ENCODE measurements at regions not wholly inside any gene's neighbourhood (a gene's known extent, or its start where the extent isn't known, plus 50 kb on each side); places are given as distances from the start of the nearest gene placed in this dataset.
A peak's percentile ranks its signal among the peaks of the same experiment; 100 is the strongest.
"Not testable (repeated sequence)": the region's sequence is repeated elsewhere in the genome, so short reads cannot be mapped to it uniquely, and the experiment has no call there.

DNA sequence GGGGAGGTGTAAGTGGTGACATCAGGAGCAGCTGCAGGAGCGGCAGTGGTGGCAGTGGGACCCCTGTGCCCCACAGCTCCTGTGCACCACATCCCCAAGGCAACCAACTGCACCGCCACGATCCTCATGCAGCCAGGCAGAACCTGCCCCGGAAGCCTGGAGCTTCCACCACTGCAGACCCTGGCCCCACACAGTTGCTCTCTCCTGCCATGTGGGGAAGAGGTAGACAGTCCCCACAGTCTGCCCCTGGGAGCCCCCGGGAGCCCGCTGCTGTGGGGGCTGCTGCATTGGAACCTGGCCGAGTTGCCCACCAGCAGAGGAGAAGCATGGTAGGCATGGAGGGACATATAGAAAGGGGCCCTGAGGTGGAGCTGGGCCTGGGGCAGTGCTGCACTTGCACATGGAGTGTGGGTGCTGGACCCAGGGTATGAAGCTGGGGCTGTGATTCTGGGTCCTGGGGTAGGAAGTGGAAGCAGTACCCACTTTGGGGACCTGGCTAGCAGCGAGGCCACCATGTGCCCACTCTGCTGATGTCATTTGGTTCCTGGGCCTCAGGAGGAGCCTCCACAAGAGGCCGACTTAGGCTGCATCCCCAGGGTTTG lies 623.3 kb upstream of the LRRTM4 start:
- no peak for DNase-seq
- no peaks in the 10 kb centered on the region for H3K27me3 ChIP-seq (ENCODE audit: control insufficient read depth in 2 of 2, insufficient read depth in 2 of 2, low read length in 2 of 2)
- ATAC-seq = no peak
- CTCF ChIA-PET = no interaction called here
- peaks cover 0 to 6% (median 0%) of the 10 kb centered on the region in 3 experiments for H3K9me3 ChIP-seq (ENCODE audit: control insufficient read depth in 2 of 3, low read length in 3 of 3)
- H3K4me3 Mint-ChIP-seq = no peak overlapping the region
- POLR2A ChIA-PET = no interaction called here
- no peaks in the 10 kb centered on the region for H3K36me3 ChIP-seq (ENCODE audit: control insufficient read depth in 2 of 3, insufficient read depth in 3 of 3, low read length in 3 of 3)
- H3K27ac Mint-ChIP-seq = no peak overlapping the region
- H3K4me3 ChIP-seq (ENCODE audit: low read length) = no peak overlapping the region
- intact Hi-C loops (cut with micrococcal nuclease) = no loop called here
- peaks cover 0 to 4% (median 0%) of the 10 kb centered on the region in 11 donors for H3K9me3 Mint-ChIP-seq
- no peaks in the 10 kb centered on the region for H3K4me1 ChIP-seq (ENCODE audit: control insufficient read depth in 2 of 2, insufficient read depth in 2 of 2, low read length in 2 of 2)
- H3K27me3 Mint-ChIP-seq = no peaks in the 10 kb centered on the region
- no peaks in the 10 kb centered on the region for H3K4me1 Mint-ChIP-seq
- no peak overlapping the region for H3K27ac ChIP-seq (ENCODE audit: low read depth, low read length)
- H3K36me3 Mint-ChIP-seq = no peaks in the 10 kb centered on the region

DNA sequence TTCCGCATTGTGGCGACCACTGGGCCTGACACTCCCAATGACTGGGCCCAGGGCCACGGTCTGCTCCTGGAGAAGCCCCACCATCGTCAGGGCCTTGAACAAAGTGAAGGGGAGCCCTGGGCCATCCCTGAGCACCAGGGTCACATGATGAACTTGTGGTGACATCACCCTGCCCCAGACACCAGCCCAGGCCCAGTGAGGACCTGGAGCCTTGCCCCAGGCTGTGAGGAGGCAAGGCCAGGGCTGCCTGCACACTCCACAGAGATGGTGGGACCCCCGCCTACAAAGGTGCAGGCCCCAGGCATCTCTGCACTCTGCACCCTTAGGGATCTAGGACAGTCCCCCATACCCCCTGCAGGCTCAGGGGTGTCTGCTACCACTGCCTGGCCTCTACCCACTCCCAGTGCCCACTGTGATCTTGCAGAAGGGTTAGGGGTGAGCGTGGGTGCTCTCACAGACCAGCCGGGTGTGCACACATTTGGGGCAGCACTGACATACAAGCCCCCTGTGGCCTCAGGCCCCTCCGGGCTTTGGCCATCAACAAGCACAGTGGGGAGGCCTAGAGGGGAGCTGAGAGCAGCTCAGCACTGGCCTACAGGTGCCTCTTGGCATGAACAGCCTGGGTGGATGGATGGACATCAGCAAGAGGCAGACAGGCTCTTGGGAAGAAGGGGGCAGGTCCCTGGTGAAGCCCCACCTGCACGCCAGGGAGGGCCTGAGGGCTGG lies 624.0 kb upstream of the LRRTM4 start:
- no peak overlapping the region for H3K27ac Mint-ChIP-seq
- H3K4me1 Mint-ChIP-seq = no peaks in the 10 kb centered on the region
- ATAC-seq (peak; percentile 31), DNase-seq (no peak)
- Histone ChIP-seq H3K27me3 (ENCODE audit: control insufficient read depth in 2 of 2, insufficient read depth in 2 of 2, low read length in 2 of 2) (no peaks in the 10 kb centered on the region), H3K4me3 (ENCODE audit: low read length) (no peak overlapping the region), H3K9me3 (ENCODE audit: control insufficient read depth in 2 of 3, low read length in 3 of 3) (peaks cover 0 to 6% (median 0%) of the 10 kb centered on the region in 3 experiments), H3K4me1 (ENCODE audit: control insufficient read depth in 2 of 2, insufficient read depth in 2 of 2, low read length in 2 of 2) (no peaks in the 10 kb centered on the region), H3K27ac (ENCODE audit: low read depth, low read length) (no peak overlapping the region), H3K36me3 (ENCODE audit: control insufficient read depth in 2 of 3, insufficient read depth in 3 of 3, low read length in 3 of 3) (no peaks in the 10 kb centered on the region)
- H3K4me3 Mint-ChIP-seq = no peak overlapping the region
- peaks cover 0 to 4% (median 0%) of the 10 kb centered on the region in 11 donors for H3K9me3 Mint-ChIP-seq
- CTCF ChIA-PET = no interaction called here
- intact Hi-C loops (cut with micrococcal nuclease) = no loop called here
- H3K27me3 Mint-ChIP-seq = no peaks in the 10 kb centered on the region
- H3K36me3 Mint-ChIP-seq = no peaks in the 10 kb centered on the region
- POLR2A ChIA-PET = no interaction called here

DNA sequence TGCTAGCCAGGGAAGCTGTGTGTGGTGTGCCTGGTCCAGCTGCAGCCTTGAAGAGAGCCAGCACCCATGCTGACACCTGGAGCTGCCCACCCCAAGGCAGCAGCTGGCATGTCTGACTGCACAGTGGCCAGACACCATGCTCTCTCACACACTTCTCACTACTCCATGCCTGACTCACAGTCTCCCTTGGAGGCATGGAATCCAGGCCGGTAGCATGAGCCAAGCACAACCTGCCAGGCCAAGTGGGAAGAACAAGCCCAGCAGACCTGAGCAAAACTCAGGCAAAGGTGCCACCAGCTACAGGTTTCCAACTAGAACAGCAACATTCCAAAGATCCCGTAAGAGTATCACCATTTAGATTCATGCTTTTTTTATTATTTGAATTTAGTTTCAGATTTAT lies 625.3 kb upstream of the LRRTM4 start:
- intact Hi-C loops (cut with micrococcal nuclease) = no loop called here
- no peaks in the 10 kb centered on the region for H3K27me3 Mint-ChIP-seq
- H3K4me3 ChIP-seq (ENCODE audit: low read length) = no peak overlapping the region
- no peak overlapping the region for H3K27ac ChIP-seq (ENCODE audit: low read depth, low read length)
- peaks cover 0 to 6% (median 0%) of the 10 kb centered on the region in 3 experiments for H3K9me3 ChIP-seq (ENCODE audit: control insufficient read depth in 2 of 3, low read length in 3 of 3)
- H3K9me3 Mint-ChIP-seq = peaks cover 0 to 5% (median 0%) of the 10 kb centered on the region in 11 donors
- no peaks in the 10 kb centered on the region for H3K4me1 ChIP-seq (ENCODE audit: control insufficient read depth in 2 of 2, insufficient read depth in 2 of 2, low read length in 2 of 2)
- H3K4me3 Mint-ChIP-seq = no peak overlapping the region
- no peaks in the 10 kb centered on the region for H3K36me3 ChIP-seq (ENCODE audit: control insufficient read depth in 2 of 3, insufficient read depth in 3 of 3, low read length in 3 of 3)
- CTCF ChIA-PET = interaction anchor here (0.6 kb wide), 1 partner anchor 145 kb away, joined by 4 read pairs; no protein-coding TSS in a partner anchor
- no peaks in the 10 kb centered on the region for H3K36me3 Mint-ChIP-seq
- H3K27me3 ChIP-seq (ENCODE audit: control insufficient read depth in 2 of 2, insufficient read depth in 2 of 2, low read length in 2 of 2) = no peaks in the 10 kb centered on the region
- DNase-seq = no peak
- H3K4me1 Mint-ChIP-seq = no peaks in the 10 kb centered on the region
- POLR2A ChIA-PET = no interaction called here
- no peak overlapping the region for H3K27ac Mint-ChIP-seq
- ATAC-seq = no peak

DNA sequence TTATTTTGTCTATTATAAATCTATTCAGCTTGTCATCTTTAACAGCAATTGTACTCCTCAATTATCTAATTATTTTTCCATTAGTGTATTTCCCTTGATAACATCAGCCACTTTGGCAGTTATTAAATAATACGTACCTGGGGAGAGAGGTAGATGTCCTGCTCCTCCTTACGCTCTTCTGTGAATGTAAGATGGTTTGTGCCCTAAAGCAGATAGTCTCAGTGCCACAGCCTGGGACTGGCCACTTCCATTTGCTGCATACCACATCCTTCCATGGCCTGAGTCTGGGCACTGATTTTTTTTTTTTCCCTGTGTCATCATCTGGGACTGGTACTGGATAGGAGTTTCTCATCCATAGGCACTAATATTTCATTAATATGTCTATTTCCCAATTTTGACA lies 632.4 kb upstream of the LRRTM4 start:
- Histone ChIP-seq H3K27ac (ENCODE audit: low read depth, low read length) (no peak overlapping the region), H3K9me3 (ENCODE audit: control insufficient read depth in 2 of 3, low read length in 3 of 3) (no peaks in the 10 kb centered on the region), H3K4me3 (ENCODE audit: low read length) (no peak overlapping the region), H3K27me3 (ENCODE audit: control insufficient read depth in 2 of 2, insufficient read depth in 2 of 2, low read length in 2 of 2) (no peaks in the 10 kb centered on the region), H3K36me3 (ENCODE audit: control insufficient read depth in 2 of 3, insufficient read depth in 3 of 3, low read length in 3 of 3) (no peaks in the 10 kb centered on the region), H3K4me1 (ENCODE audit: control insufficient read depth in 2 of 2, insufficient read depth in 2 of 2, low read length in 2 of 2) (no peaks in the 10 kb centered on the region)
- peaks cover 0 to 14% (median 4%) of the 10 kb centered on the region in 11 donors for H3K9me3 Mint-ChIP-seq
- ChIA-PET CTCF (no interaction called here), POLR2A (no interaction called here)
- intact Hi-C loops (cut with micrococcal nuclease) = no loop called here
- no peaks in the 10 kb centered on the region for H3K4me1 Mint-ChIP-seq
- H3K4me3 Mint-ChIP-seq = no peak overlapping the region
- no peak for ATAC-seq
- H3K27ac Mint-ChIP-seq = no peak overlapping the region
- DNase-seq = no peak
- H3K27me3 Mint-ChIP-seq = no peaks in the 10 kb centered on the region
- no peaks in the 10 kb centered on the region for H3K36me3 Mint-ChIP-seq

DNA sequence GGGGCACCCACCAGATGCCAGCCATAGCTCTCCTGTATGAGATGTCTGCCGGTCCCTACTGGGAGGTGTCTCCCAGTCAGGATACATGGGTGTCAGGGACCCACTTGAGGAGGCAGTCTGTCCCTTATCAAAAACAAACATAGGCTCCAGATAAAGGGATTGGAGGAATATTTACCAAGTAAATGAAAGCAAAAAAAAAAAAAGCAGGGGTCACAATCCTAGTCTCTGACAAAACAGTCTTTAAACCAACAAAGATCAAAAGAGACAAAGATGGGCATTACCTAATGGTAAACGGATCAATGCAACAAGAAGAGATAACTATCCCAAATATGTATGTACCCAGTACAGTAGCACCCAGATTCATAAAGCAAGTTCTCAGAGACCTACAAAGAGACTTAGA lies 640.0 kb upstream of the LRRTM4 start:
- POLR2A ChIA-PET = no interaction called here
- H3K36me3 Mint-ChIP-seq = no peaks in the 10 kb centered on the region

DNA sequence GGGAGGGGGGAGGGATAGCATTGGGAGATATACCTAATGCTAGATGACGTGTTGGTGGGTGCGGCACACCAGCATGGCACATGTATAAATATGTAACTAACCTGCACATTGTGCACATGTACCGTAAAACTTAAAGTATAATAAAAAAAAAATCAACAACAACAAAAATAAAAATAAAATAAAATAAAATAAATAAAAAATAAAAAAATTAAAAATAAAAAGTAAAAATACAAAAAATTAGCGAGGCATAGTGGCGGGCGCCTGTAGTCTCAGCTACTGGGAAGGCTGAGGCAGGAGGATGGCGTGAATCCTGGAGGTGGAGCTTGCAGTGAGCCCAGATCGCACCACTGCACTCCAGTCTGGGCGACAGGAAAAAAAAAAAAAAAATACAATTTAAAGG lies 650.0 kb upstream of the LRRTM4 start:
- H3K36me3 ChIP-seq (ENCODE audit: control insufficient read depth in 2 of 3, insufficient read depth in 3 of 3, low read length in 3 of 3); ATAC-seq; H3K9me3 ChIP-seq (ENCODE audit: control insufficient read depth in 2 of 3, low read length in 3 of 3); POLR2A ChIA-PET; intact Hi-C loops (cut with micrococcal nuclease); H3K4me3 Mint-ChIP-seq; H3K4me1 Mint-ChIP-seq; H3K4me3 ChIP-seq (ENCODE audit: low read length); H3K27me3 Mint-ChIP-seq; DNase-seq; H3K27ac ChIP-seq (ENCODE audit: low read depth, low read length); H3K4me1 ChIP-seq (ENCODE audit: control insufficient read depth in 2 of 2, insufficient read depth in 2 of 2, low read length in 2 of 2); H3K27ac Mint-ChIP-seq; H3K36me3 Mint-ChIP-seq; H3K27me3 ChIP-seq (ENCODE audit: control insufficient read depth in 2 of 2, insufficient read depth in 2 of 2, low read length in 2 of 2); CTCF ChIA-PET: not testable (repeated sequence)
- H3K9me3 Mint-ChIP-seq = peaks cover 0 to 17% (median 5%) of the 10 kb centered on the region in 11 donors

More for the DNA sequence above, 640.0 kb upstream of the LRRTM4 start:
- peaks cover 0 to 31% (median 19%) of the 10 kb centered on the region in 11 donors for H3K9me3 Mint-ChIP-seq
- intact Hi-C loops (cut with micrococcal nuclease) = no loop called here
- Histone ChIP-seq H3K4me1 (ENCODE audit: control insufficient read depth in 2 of 2, insufficient read depth in 2 of 2, low read length in 2 of 2) (no peaks in the 10 kb centered on the region), H3K36me3 (ENCODE audit: control insufficient read depth in 2 of 3, insufficient read depth in 3 of 3, low read length in 3 of 3) (no peaks in the 10 kb centered on the region), H3K4me3 (ENCODE audit: low read length) (no peak overlapping the region), H3K27me3 (ENCODE audit: control insufficient read depth in 2 of 2, insufficient read depth in 2 of 2, low read length in 2 of 2) (no peaks in the 10 kb centered on the region), H3K9me3 (ENCODE audit: control insufficient read depth in 2 of 3, low read length in 3 of 3) (no peaks in the 10 kb centered on the region), H3K27ac (ENCODE audit: low read depth, low read length) (no peak overlapping the region)
- H3K4me1 Mint-ChIP-seq = no peaks in the 10 kb centered on the region
- no peak overlapping the region for H3K27ac Mint-ChIP-seq
- ATAC-seq (no peak), DNase-seq (no peak)
- no peaks in the 10 kb centered on the region for H3K27me3 Mint-ChIP-seq
- CTCF ChIA-PET = no interaction called here
- no peak overlapping the region for H3K4me3 Mint-ChIP-seq

DNA sequence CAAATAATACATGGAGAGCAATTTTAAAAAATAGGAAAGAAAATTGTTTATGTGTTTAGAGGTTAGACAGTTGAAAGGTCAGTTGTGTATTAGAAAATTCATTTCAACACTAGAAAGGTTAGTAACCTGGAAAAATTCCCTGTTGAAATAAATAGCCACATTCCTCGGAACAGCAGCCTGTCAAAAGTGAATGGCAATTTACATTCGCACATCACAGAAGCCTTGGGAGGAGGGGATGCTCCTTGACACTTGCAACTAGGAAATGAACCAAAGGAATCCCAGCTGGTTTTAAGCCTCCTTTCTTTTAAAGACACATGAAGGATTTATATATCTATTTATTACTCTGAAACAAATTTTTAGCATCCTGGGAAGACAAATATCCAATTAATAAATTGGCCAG lies 653.5 kb upstream of the LRRTM4 start:
- ATAC-seq (no peak), DNase-seq (no peak)
- Mint-ChIP-seq H3K27ac (no peak overlapping the region), H3K27me3 (no peaks in the 10 kb centered on the region), H3K9me3 (peaks cover 0 to 16% (median 4%) of the 10 kb centered on the region in 11 donors), H3K4me1 (no peaks in the 10 kb centered on the region), H3K4me3 (no peak overlapping the region), H3K36me3 (no peaks in the 10 kb centered on the region)
- no peak overlapping the region for H3K4me3 ChIP-seq (ENCODE audit: low read length)
- ChIA-PET CTCF (no interaction called here), POLR2A (no interaction called here)
- H3K36me3 ChIP-seq (ENCODE audit: control insufficient read depth in 2 of 3, insufficient read depth in 3 of 3, low read length in 3 of 3) = no peaks in the 10 kb centered on the region
- H3K4me1 ChIP-seq (ENCODE audit: control insufficient read depth in 2 of 2, insufficient read depth in 2 of 2, low read length in 2 of 2) = no peaks in the 10 kb centered on the region
- no peaks in the 10 kb centered on the region for H3K27me3 ChIP-seq (ENCODE audit: control insufficient read depth in 2 of 2, insufficient read depth in 2 of 2, low read length in 2 of 2)
- no peak overlapping the region for H3K27ac ChIP-seq (ENCODE audit: low read depth, low read length)
- no peaks in the 10 kb centered on the region for H3K9me3 ChIP-seq (ENCODE audit: control insufficient read depth in 2 of 3, low read length in 3 of 3)
- intact Hi-C loops (cut with micrococcal nuclease) = no loop called here
